ENCODE measurements at regions not wholly inside any gene's neighbourhood (a gene's known extent, or its start where the extent isn't known, plus 50 kb on each side); places are given as distances from the start of the nearest gene placed in this dataset.

- Histone ChIP-seq H3K27me3 (ENCODE audit: control insufficient read depth in 2 of 2, insufficient read depth in 2 of 2, low read length in 2 of 2) (no peaks in the 10 kb centered on the region), H3K9me3 (replicated peaks in 1 of 2; ENCODE audit: control insufficient read depth in 1 of 2, insufficient read depth in 1 of 2, low read length in 2 of 2) (no peaks in the 10 kb centered on the region), H3K27ac (ENCODE audit: low read depth in 1 of 2, low read length in 2 of 2) (no peak overlapping the region), H3K4me3 (replicated peaks in 1 of 3; ENCODE audit: low read depth in 2 of 3, low read length in 3 of 3) (no peak overlapping the region), H4K20me1 (ENCODE audit: insufficient read depth, low read length) (no peaks in the 10 kb centered on the region), H3K4me2 (replicated peaks; ENCODE audit: extremely low read depth, low read length, poor library complexity, severe bottlenecking) (no peak overlapping the region), H3K36me3 (replicated peaks in 1 of 2; ENCODE audit: control insufficient read depth in 1 of 2, insufficient read depth in 2 of 2, low read length in 2 of 2) (no peaks in the 10 kb centered on the region), H2AFZ (ENCODE audit: insufficient read depth, low read depth, low read length, poor library complexity, severe bottlenecking) (no peak overlapping the region), H3K4me1 (ENCODE audit: control insufficient read depth in 1 of 2, insufficient read depth in 2 of 2, low read length in 2 of 2) (no peaks in the 10 kb centered on the region), H3K79me2 (ENCODE audit: insufficient read depth, low read length) (no peaks in the 10 kb centered on the region), H3K9ac (ENCODE audit: insufficient read depth, low read length, poor library complexity, severe bottlenecking) (no peak overlapping the region)
- no peak overlapping the region for H3K4me3 Mint-ChIP-seq
- no peak for TF ChIP-seq CTCF (IDR thresholded peaks at IDR 0.05)
- H3K27ac Mint-ChIP-seq, result no peak overlapping the region
- H3K36me3 Mint-ChIP-seq, result no peaks in the 10 kb centered on the region
- no peaks in the 10 kb centered on the region for H3K4me1 Mint-ChIP-seq
- no CpG with 5 or more reads among the region's 3 CpGs for WGBS (ENCODE audit: insufficient coverage)
- no peak for DNase-seq
- peaks cover 1 to 3% (median 2%) of the 10 kb centered on the region in 3 donors for H3K27me3 Mint-ChIP-seq (ENCODE audit: low read depth in 3 of 3)
- H3K9me3 Mint-ChIP-seq, result peaks cover 0 to 1% (median 0%) of the 10 kb centered on the region in 7 donors
- intact Hi-C loops (cut with micrococcal nuclease), result no loop called here
These were observed 76.0 kb upstream of the MYO3A start for GRCh38 chr10:25858076-25858475.

GRCh38 chr10:25865267-25865666 lies 68.8 kb upstream of the MYO3A start:
- Histone ChIP-seq H4K20me1 (ENCODE audit: insufficient read depth, low read length) (no peaks in the 10 kb centered on the region), H3K27ac (ENCODE audit: low read depth in 1 of 2, low read length in 2 of 2) (no peak overlapping the region), H3K27me3 (ENCODE audit: control insufficient read depth in 2 of 2, insufficient read depth in 2 of 2, low read length in 2 of 2) (no peaks in the 10 kb centered on the region), H2AFZ (ENCODE audit: insufficient read depth, low read depth, low read length, poor library complexity, severe bottlenecking) (no peak overlapping the region), H3K36me3 (replicated peaks in 1 of 2; ENCODE audit: control insufficient read depth in 1 of 2, insufficient read depth in 2 of 2, low read length in 2 of 2) (no peaks in the 10 kb centered on the region), H3K4me2 (replicated peaks; ENCODE audit: extremely low read depth, low read length, poor library complexity, severe bottlenecking) (no peak overlapping the region), H3K79me2 (ENCODE audit: insufficient read depth, low read length) (no peaks in the 10 kb centered on the region), H3K4me3 (replicated peaks in 1 of 3; ENCODE audit: low read depth in 2 of 3, low read length in 3 of 3) (no peak overlapping the region), H3K9me3 (replicated peaks in 1 of 2; ENCODE audit: control insufficient read depth in 1 of 2, insufficient read depth in 1 of 2, low read length in 2 of 2) (no peaks in the 10 kb centered on the region), H3K4me1 (ENCODE audit: control insufficient read depth in 1 of 2, insufficient read depth in 2 of 2, low read length in 2 of 2) (no peaks in the 10 kb centered on the region), H3K9ac (ENCODE audit: insufficient read depth, low read length, poor library complexity, severe bottlenecking) (no peak overlapping the region)
- no peak overlapping the region for H3K4me3 Mint-ChIP-seq
- H3K9me3 Mint-ChIP-seq, result peaks cover 0 to 11% (median 1%) of the 10 kb centered on the region in 7 donors
- H3K27me3 Mint-ChIP-seq (ENCODE audit: low read depth in 3 of 3), result peaks cover 1 to 5% (median 2%) of the 10 kb centered on the region in 3 donors
- no peak for DNase-seq
- intact Hi-C loops (cut with micrococcal nuclease), result no loop called here
- no peak for TF ChIP-seq CTCF (IDR thresholded peaks at IDR 0.05)
- H3K27ac Mint-ChIP-seq, result no peak overlapping the region
- no peaks in the 10 kb centered on the region for H3K36me3 Mint-ChIP-seq
- no peaks in the 10 kb centered on the region for H3K4me1 Mint-ChIP-seq
